ENCODE measurements at regions not wholly inside any gene's neighbourhood (a gene's known extent, or its start where the extent isn't known, plus 50 kb on each side); places are given as distances from the start of the nearest gene placed in this dataset.

DNA sequence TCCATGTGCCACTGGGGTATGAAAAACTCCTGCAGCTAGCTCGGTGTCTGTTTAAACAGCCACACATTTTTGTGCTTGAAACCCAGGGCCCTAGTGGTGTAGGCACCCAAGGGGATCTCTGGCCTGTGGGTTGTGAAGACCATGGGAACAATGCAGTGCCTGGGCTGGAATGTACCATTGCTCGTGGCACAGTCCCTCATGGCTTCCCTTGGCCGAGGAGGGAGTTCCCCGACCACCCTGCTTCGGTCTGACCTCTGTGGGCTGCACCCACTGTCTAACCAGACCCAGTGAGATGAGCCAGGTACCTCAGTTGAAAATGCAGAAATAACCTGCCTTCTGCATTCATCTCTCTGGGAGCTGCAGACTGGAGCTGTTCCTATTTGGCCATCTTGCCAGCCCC, 214.0 kb downstream of the TRPC6 start:
- TF ChIP-seq CHD2 (IDR thresholded peaks at IDR 0.05; ENCODE audit: low read length): no peak
- TF ChIP-seq, protein P1, sequence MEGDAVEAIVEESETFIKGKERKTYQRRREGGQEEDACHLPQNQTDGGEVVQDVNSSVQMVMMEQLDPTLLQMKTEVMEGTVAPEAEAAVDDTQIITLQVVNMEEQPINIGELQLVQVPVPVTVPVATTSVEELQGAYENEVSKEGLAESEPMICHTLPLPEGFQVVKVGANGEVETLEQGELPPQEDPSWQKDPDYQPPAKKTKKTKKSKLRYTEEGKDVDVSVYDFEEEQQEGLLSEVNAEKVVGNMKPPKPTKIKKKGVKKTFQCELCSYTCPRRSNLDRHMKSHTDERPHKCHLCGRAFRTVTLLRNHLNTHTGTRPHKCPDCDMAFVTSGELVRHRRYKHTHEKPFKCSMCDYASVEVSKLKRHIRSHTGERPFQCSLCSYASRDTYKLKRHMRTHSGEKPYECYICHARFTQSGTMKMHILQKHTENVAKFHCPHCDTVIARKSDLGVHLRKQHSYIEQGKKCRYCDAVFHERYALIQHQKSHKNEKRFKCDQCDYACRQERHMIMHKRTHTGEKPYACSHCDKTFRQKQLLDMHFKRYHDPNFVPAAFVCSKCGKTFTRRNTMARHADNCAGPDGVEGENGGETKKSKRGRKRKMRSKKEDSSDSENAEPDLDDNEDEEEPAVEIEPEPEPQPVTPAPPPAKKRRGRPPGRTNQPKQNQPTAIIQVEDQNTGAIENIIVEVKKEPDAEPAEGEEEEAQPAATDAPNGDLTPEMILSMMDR (IDR thresholded peaks at IDR 0.05; ENCODE audit: control extremely low read depth in 1 of 3, insufficient read depth in 1 of 3, low read depth in 1 of 3, low read length in 3 of 3): no peak
- TF ChIP-seq HDAC6 (IDR thresholded peaks at IDR 0.05; ENCODE audit: low read depth, low read length): no peak
- no peak for TF ChIP-seq EZH2 (IDR thresholded peaks at IDR 0.05; ENCODE audit: low read depth, low read length, severe bottlenecking)
- TF ChIP-seq CHD1 (IDR thresholded peaks at IDR 0.05; ENCODE audit: low read depth, low read length): no peak
